ENCODE measurements at regions not wholly inside any gene's neighbourhood (a gene's known extent, or its start where the extent isn't known, plus 50 kb on each side); places are given as distances from the start of the nearest gene placed in this dataset.

DNA sequence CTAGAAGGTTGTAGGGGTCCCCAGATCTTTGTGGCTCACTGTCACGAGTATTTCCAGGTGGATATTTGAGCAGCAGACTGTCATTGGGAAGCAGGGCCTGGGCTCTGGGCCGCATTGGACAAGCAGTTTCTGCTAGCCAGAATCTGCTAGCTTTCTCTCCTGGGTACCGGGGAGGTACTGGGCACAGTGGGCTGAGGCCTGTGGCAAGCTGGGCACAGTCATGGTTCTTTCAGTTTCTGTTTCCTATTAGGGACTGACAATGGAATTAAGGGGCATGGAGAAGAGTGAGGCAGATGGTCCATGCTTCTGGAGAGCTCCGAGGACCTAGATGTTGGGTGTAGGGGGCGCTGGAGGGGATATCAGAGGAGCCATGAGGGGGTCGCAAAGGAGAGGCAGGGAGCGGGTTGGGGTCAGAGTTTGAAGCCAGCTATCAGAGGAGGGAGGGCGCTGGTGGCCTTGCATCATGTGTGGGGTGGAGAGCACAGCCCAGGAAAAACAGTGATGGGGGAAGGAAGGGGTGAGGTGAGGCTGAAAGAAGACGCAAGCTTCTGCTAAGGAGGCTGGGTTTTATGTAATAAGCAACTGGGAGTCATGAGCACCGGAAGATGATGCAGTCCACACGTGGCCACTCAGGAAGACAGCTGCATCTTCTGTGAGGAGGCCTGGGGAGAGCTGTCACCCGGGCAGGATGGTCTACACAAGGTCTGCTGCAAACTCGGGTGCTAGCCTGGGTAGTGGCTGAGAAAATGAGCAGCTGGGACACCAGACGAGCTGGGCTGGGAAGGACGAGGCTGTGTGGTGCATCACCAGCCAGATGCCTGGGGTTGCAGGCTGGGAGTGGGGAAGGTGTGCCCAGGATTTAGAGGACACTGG is 72.7 kb downstream of the IER5 start:
- H3K4me1 ChIP-seq = peaks cover 20% of the 10 kb centered on the region
- TF ChIP-seq EP300 (IDR thresholded peaks at IDR 0.05) = no peak
- no peak for TF ChIP-seq POLR2A (IDR thresholded peaks at IDR 0.05)
- TF ChIP-seq, protein P1, sequence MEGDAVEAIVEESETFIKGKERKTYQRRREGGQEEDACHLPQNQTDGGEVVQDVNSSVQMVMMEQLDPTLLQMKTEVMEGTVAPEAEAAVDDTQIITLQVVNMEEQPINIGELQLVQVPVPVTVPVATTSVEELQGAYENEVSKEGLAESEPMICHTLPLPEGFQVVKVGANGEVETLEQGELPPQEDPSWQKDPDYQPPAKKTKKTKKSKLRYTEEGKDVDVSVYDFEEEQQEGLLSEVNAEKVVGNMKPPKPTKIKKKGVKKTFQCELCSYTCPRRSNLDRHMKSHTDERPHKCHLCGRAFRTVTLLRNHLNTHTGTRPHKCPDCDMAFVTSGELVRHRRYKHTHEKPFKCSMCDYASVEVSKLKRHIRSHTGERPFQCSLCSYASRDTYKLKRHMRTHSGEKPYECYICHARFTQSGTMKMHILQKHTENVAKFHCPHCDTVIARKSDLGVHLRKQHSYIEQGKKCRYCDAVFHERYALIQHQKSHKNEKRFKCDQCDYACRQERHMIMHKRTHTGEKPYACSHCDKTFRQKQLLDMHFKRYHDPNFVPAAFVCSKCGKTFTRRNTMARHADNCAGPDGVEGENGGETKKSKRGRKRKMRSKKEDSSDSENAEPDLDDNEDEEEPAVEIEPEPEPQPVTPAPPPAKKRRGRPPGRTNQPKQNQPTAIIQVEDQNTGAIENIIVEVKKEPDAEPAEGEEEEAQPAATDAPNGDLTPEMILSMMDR (IDR thresholded peaks at IDR 0.05) = no peak
- no peak for TF ChIP-seq POLR2AphosphoS5 (IDR thresholded peaks at IDR 0.05)
- no peaks in the 10 kb centered on the region for H3K27me3 ChIP-seq
- no peaks in the 10 kb centered on the region for H3K9me3 ChIP-seq
- H3K27ac ChIP-seq = no peak overlapping the region
- H3K36me3 ChIP-seq = no peaks in the 10 kb centered on the region
- DNase-seq (ENCODE audit: low spot score in 2 of 2) = peak; percentile 48 to 69
- 89% methylated on average over 14 of the region's 15 CpGs for WGBS
- no peak overlapping the region for H3K4me3 ChIP-seq

DNA sequence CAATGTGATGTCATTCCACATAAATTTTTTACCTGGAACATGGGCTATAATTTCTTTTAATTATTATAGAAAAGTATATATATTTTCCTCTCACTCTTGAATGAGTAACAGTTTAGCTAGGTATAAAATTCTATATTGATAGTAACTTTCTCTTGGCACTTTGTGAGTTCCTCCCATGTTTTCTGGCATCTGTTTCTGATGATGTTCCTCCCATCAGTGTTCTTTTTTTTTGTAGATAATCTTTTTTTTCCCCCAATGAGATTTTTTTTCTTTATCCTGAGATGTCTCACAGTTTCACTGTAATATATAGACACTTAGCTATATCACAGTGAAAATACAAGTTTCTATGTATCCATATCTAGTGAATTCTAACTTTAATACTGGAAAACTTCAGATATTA is 75.2 kb downstream of the IER5 start:
- no peak overlapping the region for H3K4me3 ChIP-seq
- H3K36me3 ChIP-seq = no peaks in the 10 kb centered on the region
- no peaks in the 10 kb centered on the region for H3K9me3 ChIP-seq
- DNase-seq (ENCODE audit: low spot score in 2 of 2) = no peak
- H3K4me1 ChIP-seq = peaks cover 23% of the 10 kb centered on the region
- H3K27ac ChIP-seq = no peak overlapping the region
- TF ChIP-seq POLR2AphosphoS5 (IDR thresholded peaks at IDR 0.05) = no peak
- no peaks in the 10 kb centered on the region for H3K27me3 ChIP-seq

DNA sequence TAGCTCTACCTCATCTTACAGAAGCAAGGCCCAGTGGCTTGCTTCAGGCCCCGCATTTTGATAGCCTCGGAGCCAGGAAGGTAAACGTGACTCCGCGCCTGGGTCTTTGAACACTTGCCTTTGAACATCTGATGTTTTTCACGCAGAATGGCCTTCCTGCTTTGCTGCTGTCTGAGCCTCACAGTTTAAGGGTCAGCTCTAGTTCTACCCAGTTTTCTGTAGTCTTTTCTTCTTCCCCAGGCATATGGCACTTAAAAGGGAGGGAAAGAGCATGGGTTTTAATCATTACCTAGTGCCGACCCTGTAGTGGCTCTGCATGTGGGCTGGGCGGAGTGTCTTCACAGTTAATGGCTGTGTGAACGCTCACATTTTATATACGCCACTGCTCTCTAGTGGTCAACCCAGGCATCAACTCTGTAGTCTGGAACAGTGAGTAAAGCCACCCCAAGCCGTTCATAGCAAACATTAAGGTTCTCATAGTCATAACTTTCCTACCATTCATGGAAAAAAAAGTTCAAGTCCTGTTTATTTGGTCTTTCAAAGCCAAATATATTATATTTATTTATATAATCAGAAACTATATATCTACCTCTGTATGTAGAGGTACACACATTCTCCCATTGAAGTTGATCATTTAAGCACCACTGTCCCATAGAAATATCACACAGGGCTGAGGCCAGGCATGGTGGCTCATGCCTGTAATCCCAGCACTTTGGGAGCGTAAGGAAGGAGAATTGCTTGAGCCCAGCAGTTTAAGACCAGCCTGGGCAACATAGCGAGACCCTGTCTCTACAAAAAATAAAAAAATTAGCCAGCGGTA is 78.1 kb downstream of the IER5 start:
- H3K27me3 ChIP-seq = no peaks in the 10 kb centered on the region
- H3K9me3 ChIP-seq = no peaks in the 10 kb centered on the region
- no peak for TF ChIP-seq EP300 (IDR thresholded peaks at IDR 0.05)
- TF ChIP-seq, protein P1 (IDR thresholded peaks at IDR 0.05) = peak; percentile 81 to 90
- DNase-seq (ENCODE audit: low spot score in 2 of 2) = peak in 1 of 2 donors; percentile 78
- 35% methylated on average over 14 of the region's 14 CpGs for WGBS
- no peak overlapping the region for H3K4me3 ChIP-seq
- H3K36me3 ChIP-seq = no peaks in the 10 kb centered on the region
- H3K4me1 ChIP-seq = peaks cover 3% of the 10 kb centered on the region
- no peak overlapping the region for H3K27ac ChIP-seq

DNA sequence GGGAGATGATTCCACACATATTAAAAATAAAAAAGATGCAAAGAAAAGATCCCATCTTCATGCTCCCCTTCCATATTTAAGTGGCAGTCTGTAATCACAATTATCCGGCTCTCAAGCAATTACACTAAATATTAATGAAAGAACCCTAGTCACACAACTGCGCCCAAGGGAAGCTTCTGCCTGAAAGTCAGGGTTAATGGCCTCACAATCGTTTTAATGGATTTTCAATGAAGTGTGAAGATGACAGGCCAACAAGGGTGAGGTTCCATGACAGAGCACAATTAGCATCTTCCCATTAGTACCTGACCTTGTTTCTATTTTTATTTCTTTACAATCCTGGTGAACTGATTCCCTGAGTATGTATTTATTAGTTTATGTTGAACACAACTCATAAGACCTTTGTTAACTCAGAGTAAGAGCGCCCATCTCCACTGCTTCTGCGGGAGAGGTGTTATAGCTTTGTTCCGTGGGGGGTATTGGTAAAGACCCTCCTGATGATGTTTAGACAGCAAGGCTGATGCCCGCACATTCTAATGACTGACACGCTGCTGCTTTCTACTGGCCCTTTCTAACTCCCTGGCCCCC is 80.9 kb downstream of the IER5 start:
- 82% methylated on average over 8 of the region's 8 CpGs for WGBS
- H3K4me1 ChIP-seq = peaks cover 3% of the 10 kb centered on the region
- TF ChIP-seq, protein P1 (IDR thresholded peaks at IDR 0.05) = no peak
- TF ChIP-seq EP300 (IDR thresholded peaks at IDR 0.05) (no peak), POLR2AphosphoS5 (IDR thresholded peaks at IDR 0.05) (no peak), POLR2A (IDR thresholded peaks at IDR 0.05) (no peak)

DNA sequence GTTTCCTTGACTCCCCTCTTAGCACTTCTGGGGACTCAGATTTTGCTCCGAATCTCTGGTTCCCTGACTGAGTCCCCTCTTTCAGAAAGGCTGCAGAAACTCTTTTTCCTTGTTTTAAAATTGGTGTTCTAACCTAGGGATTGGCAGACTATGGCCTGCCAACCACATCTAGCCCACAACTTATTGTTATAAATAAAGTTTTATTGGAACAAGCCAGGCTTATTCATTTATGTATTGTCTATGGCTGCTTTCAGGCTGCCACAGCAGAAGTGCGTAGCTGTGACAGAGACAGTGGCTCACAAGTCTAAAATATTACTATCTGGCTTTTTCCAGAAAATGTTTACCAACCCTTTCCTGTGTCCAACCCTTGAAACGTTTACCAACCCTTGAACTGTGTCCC is 81.7 kb downstream of the IER5 start:
- TF ChIP-seq EP300 (IDR thresholded peaks at IDR 0.05) (no peak), POLR2A (IDR thresholded peaks at IDR 0.05) (no peak)
- peaks cover 4% of the 10 kb centered on the region for H3K9me3 ChIP-seq
- H3K27ac ChIP-seq = no peak overlapping the region
- no peaks in the 10 kb centered on the region for H3K27me3 ChIP-seq
- no peak overlapping the region for H3K4me3 ChIP-seq
- WGBS = 86% methylated on average over 3 of the region's 3 CpGs
- DNase-seq (ENCODE audit: low spot score in 2 of 2) = no peak
- H3K36me3 ChIP-seq = no peaks in the 10 kb centered on the region
- peaks cover 3% of the 10 kb centered on the region for H3K4me1 ChIP-seq

More for the DNA sequence above, 80.9 kb downstream of the IER5 start:
- Histone ChIP-seq H3K9me3 (peaks cover 4% of the 10 kb centered on the region), H3K27ac (no peak overlapping the region), H3K4me3 (no peak overlapping the region), H3K27me3 (no peaks in the 10 kb centered on the region), H3K36me3 (no peaks in the 10 kb centered on the region)
- peak; percentile 9 to 43 for DNase-seq (ENCODE audit: low spot score in 2 of 2)

DNA sequence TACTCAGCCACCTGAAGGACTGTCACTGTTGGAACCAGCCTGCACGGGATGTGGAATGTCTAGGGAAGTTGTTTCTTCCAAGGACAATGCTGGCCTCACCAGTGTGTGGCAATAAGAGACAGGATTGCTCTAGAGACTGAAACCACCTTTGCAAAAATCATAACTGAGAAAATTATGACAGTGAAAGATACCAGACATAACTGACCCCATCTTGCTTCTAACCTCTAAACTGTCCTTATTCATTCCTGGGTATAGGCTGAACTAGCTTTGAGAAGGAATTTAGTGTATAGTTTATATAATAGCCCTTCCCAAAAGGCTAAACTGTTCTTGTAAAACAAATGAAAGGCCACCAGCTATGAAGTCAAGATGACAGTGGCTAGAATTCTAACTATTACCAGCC is 83.6 kb downstream of the IER5 start:
- DNase-seq (ENCODE audit: low spot score in 2 of 2) = no peak
- Histone ChIP-seq H3K4me3 (no peak overlapping the region), H3K9me3 (peaks cover 4% of the 10 kb centered on the region), H3K36me3 (no peaks in the 10 kb centered on the region), H3K27me3 (no peaks in the 10 kb centered on the region), H3K27ac (no peak overlapping the region), H3K4me1 (no peaks in the 10 kb centered on the region)
- 67% methylated on average over 1 of the region's 1 CpG for WGBS
- TF ChIP-seq EP300 (IDR thresholded peaks at IDR 0.05) (no peak), POLR2A (IDR thresholded peaks at IDR 0.05) (no peak), POLR2AphosphoS5 (IDR thresholded peaks at IDR 0.05) (no peak)
- TF ChIP-seq, protein P1 (IDR thresholded peaks at IDR 0.05) = no peak

All from suprapubic skin (tissue), 4 donors.